ENCODE measurements at regions not wholly inside any gene's neighbourhood (a gene's known extent, or its start where the extent isn't known, plus 50 kb on each side); places are given as distances from the start of the nearest gene placed in this dataset.

GRCh38 chr11:116510886-116511650, 261.7 kb downstream of the BUD13 start:
- TF ChIP-seq, protein P1, sequence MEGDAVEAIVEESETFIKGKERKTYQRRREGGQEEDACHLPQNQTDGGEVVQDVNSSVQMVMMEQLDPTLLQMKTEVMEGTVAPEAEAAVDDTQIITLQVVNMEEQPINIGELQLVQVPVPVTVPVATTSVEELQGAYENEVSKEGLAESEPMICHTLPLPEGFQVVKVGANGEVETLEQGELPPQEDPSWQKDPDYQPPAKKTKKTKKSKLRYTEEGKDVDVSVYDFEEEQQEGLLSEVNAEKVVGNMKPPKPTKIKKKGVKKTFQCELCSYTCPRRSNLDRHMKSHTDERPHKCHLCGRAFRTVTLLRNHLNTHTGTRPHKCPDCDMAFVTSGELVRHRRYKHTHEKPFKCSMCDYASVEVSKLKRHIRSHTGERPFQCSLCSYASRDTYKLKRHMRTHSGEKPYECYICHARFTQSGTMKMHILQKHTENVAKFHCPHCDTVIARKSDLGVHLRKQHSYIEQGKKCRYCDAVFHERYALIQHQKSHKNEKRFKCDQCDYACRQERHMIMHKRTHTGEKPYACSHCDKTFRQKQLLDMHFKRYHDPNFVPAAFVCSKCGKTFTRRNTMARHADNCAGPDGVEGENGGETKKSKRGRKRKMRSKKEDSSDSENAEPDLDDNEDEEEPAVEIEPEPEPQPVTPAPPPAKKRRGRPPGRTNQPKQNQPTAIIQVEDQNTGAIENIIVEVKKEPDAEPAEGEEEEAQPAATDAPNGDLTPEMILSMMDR (IDR thresholded peaks at IDR 0.05; ENCODE audit: borderline replicate concordance, extremely low read depth, insufficient read depth), result no peak
- Histone ChIP-seq H3K27ac (ENCODE audit: low read depth in 2 of 2, low read length in 2 of 2) (no peak overlapping the region), H3K4me3 (ENCODE audit: low read length in 3 of 3) (no peak overlapping the region), H3K4me1 (ENCODE audit: control insufficient read depth in 2 of 3, insufficient read depth in 2 of 3, low read depth in 1 of 3, low read length in 3 of 3) (no peaks in the 10 kb centered on the region), H3K9me3 (ENCODE audit: control insufficient read depth in 2 of 3, insufficient read depth in 1 of 3, low read length in 3 of 3) (no peaks in the 10 kb centered on the region), H3K27me3 (ENCODE audit: control insufficient read depth, insufficient read depth, low read length) (peaks cover 2% of the 10 kb centered on the region), H3K36me3 (ENCODE audit: control insufficient read depth in 2 of 3, insufficient read depth in 3 of 3, low read length in 3 of 3) (no peaks in the 10 kb centered on the region), H3K9ac (ENCODE audit: low read length in 3 of 3) (no peak overlapping the region)
- FAIRE-seq (no peak), DNase-seq (no peak)
- intact Hi-C loops (cut with DNase I), result no loop called here

DNA sequence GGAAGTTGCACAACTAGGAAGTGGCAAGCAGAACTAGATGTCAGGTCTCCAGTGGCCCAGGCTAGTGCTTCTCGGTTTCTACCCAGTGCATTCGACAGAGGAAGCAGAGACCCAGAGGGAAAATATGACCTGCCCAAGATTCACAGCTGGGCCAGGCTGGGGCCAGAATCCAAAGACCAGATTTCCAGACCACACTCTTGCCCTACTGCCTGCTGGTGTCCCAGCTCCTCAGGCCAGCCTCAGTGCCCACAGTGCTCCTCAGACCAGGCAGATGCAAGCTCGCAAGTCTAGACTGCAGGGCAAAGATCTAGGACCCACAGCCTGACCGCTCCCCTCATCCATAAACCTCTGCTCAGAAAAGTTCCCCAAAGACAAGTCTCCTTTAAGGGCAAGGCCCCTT, 262.6 kb downstream of the BUD13 start:
- H3K27me3 ChIP-seq (ENCODE audit: control insufficient read depth, insufficient read depth, low read length), result peaks cover 2% of the 10 kb centered on the region
- intact Hi-C loops (cut with DNase I), result no loop called here

DNA sequence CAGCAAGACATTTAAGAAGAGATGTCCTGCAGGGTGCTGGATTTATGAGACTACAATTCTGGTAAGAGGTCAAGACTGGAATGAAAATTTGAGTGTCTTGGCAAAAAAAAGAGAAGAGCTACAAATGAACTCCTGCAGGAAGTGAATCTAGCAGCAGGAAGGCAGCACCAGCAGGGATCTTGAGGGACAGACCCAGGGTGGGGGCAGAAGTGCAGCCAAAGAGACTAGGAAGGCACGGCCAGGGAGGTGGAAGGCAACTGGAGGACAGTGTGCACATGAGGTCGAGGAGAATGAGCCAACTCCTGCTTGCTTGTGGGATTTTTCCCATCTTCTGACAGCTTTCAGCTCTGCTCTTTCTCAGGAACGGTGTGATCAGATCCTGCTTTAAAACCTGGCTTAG, 263.2 kb downstream of the BUD13 start:
- FAIRE-seq, result no peak
- H3K4me1 ChIP-seq (ENCODE audit: control insufficient read depth in 2 of 3, insufficient read depth in 2 of 3, low read depth in 1 of 3, low read length in 3 of 3), result no peaks in the 10 kb centered on the region
- intact Hi-C loops (cut with DNase I), result no loop called here

More for the DNA sequence above, 262.6 kb downstream of the BUD13 start:
- TF ChIP-seq, protein P1 (IDR thresholded peaks at IDR 0.05; ENCODE audit: borderline replicate concordance, extremely low read depth, insufficient read depth), result no peak
- no peaks in the 10 kb centered on the region for H3K4me1 ChIP-seq (ENCODE audit: control insufficient read depth in 2 of 3, insufficient read depth in 2 of 3, low read depth in 1 of 3, low read length in 3 of 3)
- H3K4me3 ChIP-seq (ENCODE audit: low read length in 3 of 3), result no peak overlapping the region
- FAIRE-seq (no peak), DNase-seq (no peak)
- H3K36me3 ChIP-seq (ENCODE audit: control insufficient read depth in 2 of 3, insufficient read depth in 3 of 3, low read length in 3 of 3), result no peaks in the 10 kb centered on the region
- H3K9me3 ChIP-seq (ENCODE audit: control insufficient read depth in 2 of 3, insufficient read depth in 1 of 3, low read length in 3 of 3), result no peaks in the 10 kb centered on the region
- no peak overlapping the region for H3K27ac ChIP-seq (ENCODE audit: low read depth in 2 of 2, low read length in 2 of 2)
- H3K9ac ChIP-seq (ENCODE audit: low read length in 3 of 3), result no peak overlapping the region

More for the DNA sequence above, 263.2 kb downstream of the BUD13 start:
- Histone ChIP-seq H3K27me3 (ENCODE audit: control insufficient read depth, insufficient read depth, low read length) (peaks cover 2% of the 10 kb centered on the region), H3K36me3 (ENCODE audit: control insufficient read depth in 2 of 3, insufficient read depth in 3 of 3, low read length in 3 of 3) (no peaks in the 10 kb centered on the region), H3K4me3 (ENCODE audit: low read length in 3 of 3) (no peak overlapping the region), H3K27ac (ENCODE audit: low read depth in 2 of 2, low read length in 2 of 2) (no peak overlapping the region), H3K9me3 (ENCODE audit: control insufficient read depth in 2 of 3, insufficient read depth in 1 of 3, low read length in 3 of 3) (no peaks in the 10 kb centered on the region), H3K9ac (ENCODE audit: low read length in 3 of 3) (no peak overlapping the region)
- TF ChIP-seq, protein P1 (IDR thresholded peaks at IDR 0.05; ENCODE audit: borderline replicate concordance, extremely low read depth, insufficient read depth), result no peak
- no peak for DNase-seq
